ENCODE measurements at regions not wholly inside any gene's neighbourhood (a gene's known extent, or its start where the extent isn't known, plus 50 kb on each side); places are given as distances from the start of the nearest gene placed in this dataset.

- H3K9ac ChIP-seq (ENCODE audit: low read depth in 1 of 2, low read length in 2 of 2), result no peak overlapping the region
- TF ChIP-seq NR2F2 (IDR thresholded peaks at IDR 0.05) (no peak), RAD21 (IDR thresholded peaks at IDR 0.05) (peak; percentile 47 to 53)
- no peaks in the 10 kb centered on the region for H3K36me3 ChIP-seq (ENCODE audit: control insufficient read depth in 4 of 4, insufficient read depth in 3 of 4, low read depth in 1 of 4, low read length in 3 of 4)
- peaks cover 0 to 5% (median 2%) of the 10 kb centered on the region in 4 donors for H3K27me3 ChIP-seq (ENCODE audit: control insufficient read depth in 4 of 4, insufficient read depth in 4 of 4, low read length in 3 of 4)
- H3K27ac ChIP-seq (ENCODE audit: low read depth in 1 of 2, low read length in 2 of 2), result no peak overlapping the region
- DNase-seq (ENCODE audit: low spot score), result no peak
- no peaks in the 10 kb centered on the region for H3K4me1 ChIP-seq (ENCODE audit: control insufficient read depth in 4 of 4, insufficient read depth in 4 of 4, low read length in 3 of 4)
- H3K9me3 ChIP-seq (ENCODE audit: control insufficient read depth in 4 of 4, low read length in 3 of 4), result no peaks in the 10 kb centered on the region
- no peak overlapping the region for H3K4me3 ChIP-seq (ENCODE audit: low read depth in 1 of 3, low read length in 3 of 3)
Observed at GRCh38 chr4:111937368-111937767, 207.9 kb upstream of the FAM241A start.

GRCh38 chr4:111941957-111942356 lies 203.3 kb upstream of the FAM241A start:
- DNase-seq (ENCODE audit: low spot score), result no peak
- Histone ChIP-seq H3K4me3 (ENCODE audit: low read depth in 1 of 3, low read length in 3 of 3) (no peak overlapping the region), H3K4me1 (ENCODE audit: control insufficient read depth in 4 of 4, insufficient read depth in 4 of 4, low read length in 3 of 4) (no peaks in the 10 kb centered on the region), H3K27me3 (ENCODE audit: control insufficient read depth in 4 of 4, insufficient read depth in 4 of 4, low read length in 3 of 4) (no peaks in the 10 kb centered on the region), H3K36me3 (ENCODE audit: control insufficient read depth in 4 of 4, insufficient read depth in 3 of 4, low read depth in 1 of 4, low read length in 3 of 4) (no peaks in the 10 kb centered on the region), H3K9me3 (ENCODE audit: control insufficient read depth in 4 of 4, low read length in 3 of 4) (no peaks in the 10 kb centered on the region), H3K27ac (ENCODE audit: low read depth in 1 of 2, low read length in 2 of 2) (no peak overlapping the region), H3K9ac (ENCODE audit: low read depth in 1 of 2, low read length in 2 of 2) (no peak overlapping the region)
- TF ChIP-seq FOXA2 (IDR thresholded peaks at IDR 0.05) (no peak), ZBTB33 (IDR thresholded peaks at IDR 0.05) (no peak), FOXA1 (IDR thresholded peaks at IDR 0.05) (no peak), YY1 (IDR thresholded peaks at IDR 0.05) (no peak), GABPA (IDR thresholded peaks at IDR 0.05 in 1 of 2, conservative IDR thresholded peaks at IDR 0.05 in 1 of 2) (no peak), TAF1 (conservative IDR thresholded peaks at IDR 0.05) (no peak), RXRA (IDR thresholded peaks at IDR 0.05) (no peak), REST (IDR thresholded peaks at IDR 0.05) (no peak), RAD21 (IDR thresholded peaks at IDR 0.05) (no peak), MAX (IDR thresholded peaks at IDR 0.05) (no peak)
- 71% methylated on average over 1 of the region's 1 CpG for WGBS

GRCh38 chr4:111943796-111944203 lies 201.5 kb upstream of the FAM241A start:
- H3K36me3 ChIP-seq (ENCODE audit: control insufficient read depth in 4 of 4, insufficient read depth in 3 of 4, low read depth in 1 of 4, low read length in 3 of 4), result no peaks in the 10 kb centered on the region
- no peaks in the 10 kb centered on the region for H3K4me1 ChIP-seq (ENCODE audit: control insufficient read depth in 4 of 4, insufficient read depth in 4 of 4, low read length in 3 of 4)
- no peaks in the 10 kb centered on the region for H3K27me3 ChIP-seq (ENCODE audit: control insufficient read depth in 4 of 4, insufficient read depth in 4 of 4, low read length in 3 of 4)
- no peak overlapping the region for H3K9ac ChIP-seq (ENCODE audit: low read depth in 1 of 2, low read length in 2 of 2)
- H3K27ac ChIP-seq (ENCODE audit: low read depth in 1 of 2, low read length in 2 of 2), result no peak overlapping the region
- H3K4me3 ChIP-seq (ENCODE audit: low read depth in 1 of 3, low read length in 3 of 3), result no peak overlapping the region
- no peaks in the 10 kb centered on the region for H3K9me3 ChIP-seq (ENCODE audit: control insufficient read depth in 4 of 4, low read length in 3 of 4)
- 43% methylated on average over 7 of the region's 7 CpGs for WGBS
- DNase-seq (ENCODE audit: low spot score), result no peak
- TF ChIP-seq ZBTB33 (IDR thresholded peaks at IDR 0.05) (no peak), FOXA1 (IDR thresholded peaks at IDR 0.05) (no peak), GABPA (IDR thresholded peaks at IDR 0.05 in 1 of 2, conservative IDR thresholded peaks at IDR 0.05 in 1 of 2) (no peak), RAD21 (IDR thresholded peaks at IDR 0.05) (peak; percentile 54 to 69), FOXA2 (IDR thresholded peaks at IDR 0.05) (no peak), ATF3 (IDR thresholded peaks at IDR 0.05) (no peak), SP1 (IDR thresholded peaks at IDR 0.05) (no peak), CTCF (IDR thresholded peaks at IDR 0.05; ENCODE audit: low read depth, low read length, missing input control) (peak; percentile 35), JUND (IDR thresholded peaks at IDR 0.05) (no peak), YY1 (IDR thresholded peaks at IDR 0.05) (peak; percentile 20), NR2F2 (IDR thresholded peaks at IDR 0.05) (no peak)

Measured in liver (tissue), 8 donors.